Tibial nerve (tissue), 4 donors: ENCODE measurements at regions not wholly inside any gene's neighbourhood (a gene's known extent, or its start where the extent isn't known, plus 50 kb on each side); places are given as distances from the start of the nearest gene placed in this dataset.
"Not testable (repeated sequence)": the region's sequence is repeated elsewhere in the genome, so short reads cannot be mapped to it uniquely, and the experiment has no call there.

ENCODE experiments used
- EP300 ChIP-seq, 2 donors: sonication (generic); formaldehyde crosslinking; IDR thresholded peaks; one replicate each; pipeline ENCODE4 v1.6.1; 2017; ENCODE audit warnings: antibody characterized with exemption in 2 of 2, mild to moderate bottlenecking in 1 of 2
- POLR2A ChIP-seq, 2 donors: fragments of 450-650 bp; IDR thresholded peaks; one replicate each; pipeline ENCODE4 v1.6.1; 2017; ENCODE audit warnings: antibody characterized with exemption in 2 of 2, mild to moderate bottlenecking in 2 of 2, moderate library complexity in 2 of 2
- TF ChIP-seq, protein P1 (sequence below), 5 experiments: fragments of 200-600 bp in 3 of 5; fragments of 450-650 bp in 2 of 5; sonication (generic) in 3 of 5; IDR thresholded peaks; one replicate each; pipeline ENCODE4 v1.5.1; 2016 to 2019; ENCODE audit warnings: antibody characterized with exemption in 5 of 5, mild to moderate bottlenecking in 3 of 5, moderate library complexity in 2 of 5

GRCh38 chr9:62877987-62878386 is 1688.2 kb downstream of the SPATA31A7 start:
- TF ChIP-seq, protein P1, sequence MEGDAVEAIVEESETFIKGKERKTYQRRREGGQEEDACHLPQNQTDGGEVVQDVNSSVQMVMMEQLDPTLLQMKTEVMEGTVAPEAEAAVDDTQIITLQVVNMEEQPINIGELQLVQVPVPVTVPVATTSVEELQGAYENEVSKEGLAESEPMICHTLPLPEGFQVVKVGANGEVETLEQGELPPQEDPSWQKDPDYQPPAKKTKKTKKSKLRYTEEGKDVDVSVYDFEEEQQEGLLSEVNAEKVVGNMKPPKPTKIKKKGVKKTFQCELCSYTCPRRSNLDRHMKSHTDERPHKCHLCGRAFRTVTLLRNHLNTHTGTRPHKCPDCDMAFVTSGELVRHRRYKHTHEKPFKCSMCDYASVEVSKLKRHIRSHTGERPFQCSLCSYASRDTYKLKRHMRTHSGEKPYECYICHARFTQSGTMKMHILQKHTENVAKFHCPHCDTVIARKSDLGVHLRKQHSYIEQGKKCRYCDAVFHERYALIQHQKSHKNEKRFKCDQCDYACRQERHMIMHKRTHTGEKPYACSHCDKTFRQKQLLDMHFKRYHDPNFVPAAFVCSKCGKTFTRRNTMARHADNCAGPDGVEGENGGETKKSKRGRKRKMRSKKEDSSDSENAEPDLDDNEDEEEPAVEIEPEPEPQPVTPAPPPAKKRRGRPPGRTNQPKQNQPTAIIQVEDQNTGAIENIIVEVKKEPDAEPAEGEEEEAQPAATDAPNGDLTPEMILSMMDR (IDR thresholded peaks at IDR 0.05): not testable (repeated sequence)
- TF ChIP-seq EP300, POLR2A (IDR thresholded peaks at IDR 0.05): not testable (repeated sequence)
